CD4-positive, alpha-beta T cell treated with Interleukin-15 for 1 hour (primary cell): ENCODE measurements at regions not wholly inside any gene's neighbourhood (a gene's known extent, or its start where the extent isn't known, plus 50 kb on each side); places are given as distances from the start of the nearest gene placed in this dataset.
"Not testable (repeated sequence)": the region's sequence is repeated elsewhere in the genome, so short reads cannot be mapped to it uniquely, and the experiment has no call there.

Experiments
- DNase-seq: peaks from one replicate; pipeline ENCODE4 v3.0.0-alpha.2; 2020

DNA sequence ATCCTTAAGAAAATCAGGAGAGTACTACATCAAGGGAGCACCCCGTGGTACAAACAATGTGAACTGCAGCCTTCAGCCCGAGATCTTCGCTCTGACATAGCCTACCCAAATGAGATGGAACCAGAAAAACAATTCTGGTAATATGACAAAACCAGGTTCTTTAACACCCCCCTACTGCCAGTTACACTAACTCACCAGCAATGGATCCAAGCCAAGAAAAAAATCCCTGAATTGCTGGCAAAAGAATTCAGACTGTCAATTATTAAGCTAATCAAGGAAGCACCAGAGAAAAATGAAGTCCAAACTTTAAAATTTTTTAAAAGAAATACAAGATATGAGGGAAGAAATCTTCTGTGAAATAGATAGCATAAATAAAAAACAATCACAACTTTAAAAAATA lies 101.7 kb upstream of the KLF8 start:
- no peak for DNase-seq

DNA sequence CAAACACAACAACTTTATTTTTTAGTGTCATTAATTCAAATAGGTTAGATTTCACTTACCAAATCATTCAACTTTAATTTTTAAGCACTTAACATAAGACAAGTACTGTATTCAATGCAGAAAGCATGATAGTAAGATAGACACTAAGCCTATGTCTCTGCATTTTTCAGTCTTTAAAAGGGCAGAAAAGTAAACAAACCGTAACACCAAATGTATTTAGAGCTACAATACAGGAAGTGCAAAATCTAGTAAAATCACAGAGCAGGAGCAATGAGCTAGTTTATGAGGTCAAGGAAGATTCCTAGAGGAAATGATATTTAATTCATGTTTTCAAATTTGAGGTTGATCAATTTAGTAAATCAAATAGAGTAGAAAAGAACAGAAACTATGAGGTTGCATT lies 68.0 kb upstream of the KLF8 start:
- DNase-seq = not testable (repeated sequence)
